ENCODE measurements at regions not wholly inside any gene's neighbourhood (a gene's known extent, or its start where the extent isn't known, plus 50 kb on each side); places are given as distances from the start of the nearest gene placed in this dataset.
A peak's percentile ranks its signal among the peaks of the same experiment; 100 is the strongest.

GRCh38 chr12:78672033-78672432 lies 192.5 kb upstream of the SYT1 start:
- in situ Hi-C loops (cut with HindIII; ENCODE audit: low pct_unique_long_range_greater_than_20kb, low sequenced_read_pairs): no loop called here
- DNase-seq (ENCODE audit: low read depth in 1 of 2, low spot score in 1 of 2): peak in 1 of 2 experiments; percentile 12
- TF ChIP-seq JUND (IDR thresholded peaks at IDR 0.05; ENCODE audit: low read depth): no peak

- no peak for TF ChIP-seq JUND (IDR thresholded peaks at IDR 0.05; ENCODE audit: low read depth)
- in situ Hi-C loops (cut with HindIII; ENCODE audit: low pct_unique_long_range_greater_than_20kb, low sequenced_read_pairs): no loop called here
- DNase-seq (ENCODE audit: low read depth in 1 of 2, low spot score in 1 of 2): no peak
Observed at GRCh38 chr12:78674311-78675090, 190.1 kb upstream of the SYT1 start.

GRCh38 chr12:78680596-78680995 lies 184.0 kb upstream of the SYT1 start:
- in situ Hi-C loops (cut with HindIII; ENCODE audit: low pct_unique_long_range_greater_than_20kb, low sequenced_read_pairs): no loop called here
- TF ChIP-seq JUND (IDR thresholded peaks at IDR 0.05; ENCODE audit: low read depth): no peak

GRCh38 chr12:78683031-78683430 lies 181.5 kb upstream of the SYT1 start:
- in situ Hi-C loops (cut with HindIII; ENCODE audit: low pct_unique_long_range_greater_than_20kb, low sequenced_read_pairs): no loop called here
- DNase-seq (ENCODE audit: low read depth in 1 of 2, low spot score in 1 of 2): no peak
- no peak for TF ChIP-seq JUND (IDR thresholded peaks at IDR 0.05; ENCODE audit: low read depth)

More at GRCh38 chr12:78680596-78680995, 184.0 kb upstream of the SYT1 start:
- no peak for DNase-seq (ENCODE audit: low read depth in 1 of 2, low spot score in 1 of 2)

- TF ChIP-seq JUND (IDR thresholded peaks at IDR 0.05; ENCODE audit: low read depth): no peak
- in situ Hi-C loops (cut with HindIII; ENCODE audit: low pct_unique_long_range_greater_than_20kb, low sequenced_read_pairs): no loop called here
- DNase-seq (ENCODE audit: low read depth in 1 of 2, low spot score in 1 of 2): no peak
Observed at GRCh38 chr12:78683626-78684025, 180.9 kb upstream of the SYT1 start.

- no peak for TF ChIP-seq JUND (IDR thresholded peaks at IDR 0.05; ENCODE audit: low read depth)
- DNase-seq (ENCODE audit: low read depth in 1 of 2, low spot score in 1 of 2): no peak
- in situ Hi-C loops (cut with HindIII; ENCODE audit: low pct_unique_long_range_greater_than_20kb, low sequenced_read_pairs): no loop called here
Observed at GRCh38 chr12:78684419-78684818, 180.2 kb upstream of the SYT1 start.

DNA sequence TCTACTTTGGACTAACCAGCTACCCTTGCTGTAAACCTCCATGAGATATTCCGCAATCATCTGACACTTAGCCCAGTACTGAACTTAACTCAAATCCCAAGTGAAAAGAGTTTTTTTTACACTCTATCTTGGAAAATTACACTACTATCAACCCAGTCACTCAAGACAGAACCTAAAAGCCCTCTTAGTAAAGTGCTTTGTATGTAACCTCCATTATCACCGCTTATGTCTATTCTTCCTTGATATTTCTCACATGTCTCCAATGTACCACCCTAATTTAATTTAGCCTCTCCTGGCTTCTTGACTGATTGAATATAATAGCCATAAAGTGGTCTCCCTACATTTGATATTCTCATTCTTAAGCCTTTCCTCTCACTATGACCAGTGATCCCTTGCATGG lies 168.8 kb upstream of the SYT1 start:
- no peak for DNase-seq (ENCODE audit: low read depth in 1 of 2, low spot score in 1 of 2)
- in situ Hi-C loops (cut with HindIII; ENCODE audit: low pct_unique_long_range_greater_than_20kb, low sequenced_read_pairs): no loop called here

DNA sequence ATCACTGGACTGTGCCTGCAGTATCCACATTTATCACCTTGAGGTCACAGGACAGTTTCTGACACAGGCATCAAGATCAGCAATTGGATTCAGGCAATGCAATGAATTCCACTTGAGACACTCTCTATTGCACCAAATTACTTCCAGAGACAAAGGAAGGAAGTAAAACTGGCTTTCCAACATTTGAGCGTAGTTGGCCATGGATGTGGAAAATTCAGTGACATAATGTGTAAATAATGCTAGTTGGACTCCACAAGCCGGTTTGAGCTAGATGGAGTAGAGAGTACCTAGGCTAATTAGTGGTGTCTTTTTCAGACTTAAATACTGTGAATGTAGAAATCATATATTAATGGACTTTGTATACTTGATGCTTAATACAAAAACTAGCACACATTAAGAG lies 168.3 kb upstream of the SYT1 start:
- TF ChIP-seq JUND (IDR thresholded peaks at IDR 0.05; ENCODE audit: low read depth): no peak
- in situ Hi-C loops (cut with HindIII; ENCODE audit: low pct_unique_long_range_greater_than_20kb, low sequenced_read_pairs): no loop called here

More for the DNA sequence above, 168.8 kb upstream of the SYT1 start:
- no peak for TF ChIP-seq JUND (IDR thresholded peaks at IDR 0.05; ENCODE audit: low read depth)

GRCh38 chr12:78697817-78698415 lies 166.7 kb upstream of the SYT1 start:
- no peak for TF ChIP-seq JUND (IDR thresholded peaks at IDR 0.05; ENCODE audit: low read depth)
- no peak for DNase-seq (ENCODE audit: low read depth in 1 of 2, low spot score in 1 of 2)
- in situ Hi-C loops (cut with HindIII; ENCODE audit: low pct_unique_long_range_greater_than_20kb, low sequenced_read_pairs): no loop called here

More for the DNA sequence above, 168.3 kb upstream of the SYT1 start:
- DNase-seq (ENCODE audit: low read depth in 1 of 2, low spot score in 1 of 2): peak in 1 of 2 experiments; percentile 92

DNA sequence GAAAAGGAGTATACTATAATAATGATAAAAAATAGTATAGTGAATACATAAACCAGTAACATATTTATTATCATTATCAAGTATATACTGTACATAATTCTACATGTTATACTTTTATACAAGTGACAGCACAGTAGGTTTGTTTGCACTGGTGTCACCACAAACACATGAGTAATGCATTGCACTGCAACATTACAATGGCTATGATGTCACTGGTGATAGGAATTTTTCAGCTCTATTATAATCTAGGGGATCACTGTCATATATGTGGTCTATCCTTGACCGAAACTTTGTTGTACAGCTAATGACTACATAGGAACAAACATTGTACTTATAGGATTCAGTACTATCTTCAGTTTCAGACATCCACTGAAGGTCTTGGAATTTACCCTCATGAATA lies 165.8 kb upstream of the SYT1 start:
- in situ Hi-C loops (cut with HindIII; ENCODE audit: low pct_unique_long_range_greater_than_20kb, low sequenced_read_pairs): no loop called here
- peak in 1 of 2 experiments; percentile 24 for DNase-seq (ENCODE audit: low read depth in 1 of 2, low spot score in 1 of 2)
- TF ChIP-seq JUND (IDR thresholded peaks at IDR 0.05; ENCODE audit: low read depth): no peak

DNA sequence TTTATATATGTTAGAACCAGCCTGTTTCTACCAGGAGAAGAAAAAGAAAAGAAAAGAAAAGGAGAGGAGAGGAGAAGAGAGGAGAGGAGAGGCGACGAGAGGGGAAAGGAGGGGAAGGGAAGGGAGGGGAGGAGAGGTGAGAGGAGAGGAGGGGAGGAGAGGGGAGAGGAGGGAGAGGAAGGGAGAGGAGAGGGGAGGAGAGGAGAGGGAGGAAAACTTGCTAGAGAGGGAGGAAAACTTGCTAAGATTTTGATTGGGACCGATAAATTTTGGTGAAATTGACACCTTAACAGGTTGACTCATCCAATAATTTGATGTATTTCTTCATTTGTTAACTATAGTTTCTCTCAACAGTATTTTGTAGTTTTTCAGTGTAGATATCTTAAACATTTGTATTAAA lies 164.0 kb upstream of the SYT1 start:
- DNase-seq (ENCODE audit: low read depth in 1 of 2, low spot score in 1 of 2): no peak
- TF ChIP-seq JUND (IDR thresholded peaks at IDR 0.05; ENCODE audit: low read depth): no peak
- in situ Hi-C loops (cut with HindIII; ENCODE audit: low pct_unique_long_range_greater_than_20kb, low sequenced_read_pairs): no loop called here

GRCh38 chr12:78703820-78704525 lies 160.6 kb upstream of the SYT1 start:
- TF ChIP-seq JUND (IDR thresholded peaks at IDR 0.05; ENCODE audit: low read depth): no peak
- no peak for DNase-seq (ENCODE audit: low read depth in 1 of 2, low spot score in 1 of 2)
- in situ Hi-C loops (cut with HindIII; ENCODE audit: low pct_unique_long_range_greater_than_20kb, low sequenced_read_pairs): no loop called here

DNA sequence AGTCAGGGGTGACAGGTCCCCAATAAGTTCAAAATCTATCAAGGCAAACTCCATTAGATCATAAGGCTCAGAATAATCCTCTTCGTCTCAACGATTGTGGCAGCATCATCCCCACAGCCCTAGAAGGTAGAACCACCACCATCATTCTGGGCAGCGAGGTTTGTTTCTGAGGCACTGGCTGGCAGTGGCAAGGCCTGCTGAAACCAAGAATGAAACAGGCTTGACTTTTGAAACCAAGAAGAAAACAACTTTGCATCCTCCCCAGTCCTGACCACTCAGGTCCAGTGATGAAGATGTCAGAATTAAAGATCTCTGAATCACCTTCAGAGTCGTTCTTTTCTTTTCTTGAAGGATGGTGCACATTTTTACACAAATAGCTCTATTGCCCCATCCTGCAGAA lies 152.6 kb upstream of the SYT1 start:
- DNase-seq (ENCODE audit: low read depth in 1 of 2, low spot score in 1 of 2): no peak
- in situ Hi-C loops (cut with HindIII; ENCODE audit: low pct_unique_long_range_greater_than_20kb, low sequenced_read_pairs): no loop called here
- no peak for TF ChIP-seq JUND (IDR thresholded peaks at IDR 0.05; ENCODE audit: low read depth)
